ENCODE measurements at regions not wholly inside any gene's neighbourhood (a gene's known extent, or its start where the extent isn't known, plus 50 kb on each side); places are given as distances from the start of the nearest gene placed in this dataset.

GRCh38 chr22:48649031-48649430, 1178.6 kb downstream of the BRD1 start:
- Histone ChIP-seq H3K27ac (no peak overlapping the region), H3K9me3 (no peaks in the 10 kb centered on the region), H3K36me3 (no peaks in the 10 kb centered on the region), H3K27me3 (no peaks in the 10 kb centered on the region), H3K4me1 (no peaks in the 10 kb centered on the region), H3K4me3 (no peak overlapping the region)
- TF ChIP-seq CTCF (IDR thresholded peaks at IDR 0.05) (no peak), POLR2A (IDR thresholded peaks at IDR 0.05) (no peak), EP300 (IDR thresholded peaks at IDR 0.05) (no peak), POLR2AphosphoS5 (IDR thresholded peaks at IDR 0.05) (no peak)
- WGBS, 2 donors, result 91 to 93% methylated on average over 9 of the region's 9 CpGs
- DNase-seq, result no peak
- intact Hi-C loops (cut with DNase I), result no loop called here

DNA sequence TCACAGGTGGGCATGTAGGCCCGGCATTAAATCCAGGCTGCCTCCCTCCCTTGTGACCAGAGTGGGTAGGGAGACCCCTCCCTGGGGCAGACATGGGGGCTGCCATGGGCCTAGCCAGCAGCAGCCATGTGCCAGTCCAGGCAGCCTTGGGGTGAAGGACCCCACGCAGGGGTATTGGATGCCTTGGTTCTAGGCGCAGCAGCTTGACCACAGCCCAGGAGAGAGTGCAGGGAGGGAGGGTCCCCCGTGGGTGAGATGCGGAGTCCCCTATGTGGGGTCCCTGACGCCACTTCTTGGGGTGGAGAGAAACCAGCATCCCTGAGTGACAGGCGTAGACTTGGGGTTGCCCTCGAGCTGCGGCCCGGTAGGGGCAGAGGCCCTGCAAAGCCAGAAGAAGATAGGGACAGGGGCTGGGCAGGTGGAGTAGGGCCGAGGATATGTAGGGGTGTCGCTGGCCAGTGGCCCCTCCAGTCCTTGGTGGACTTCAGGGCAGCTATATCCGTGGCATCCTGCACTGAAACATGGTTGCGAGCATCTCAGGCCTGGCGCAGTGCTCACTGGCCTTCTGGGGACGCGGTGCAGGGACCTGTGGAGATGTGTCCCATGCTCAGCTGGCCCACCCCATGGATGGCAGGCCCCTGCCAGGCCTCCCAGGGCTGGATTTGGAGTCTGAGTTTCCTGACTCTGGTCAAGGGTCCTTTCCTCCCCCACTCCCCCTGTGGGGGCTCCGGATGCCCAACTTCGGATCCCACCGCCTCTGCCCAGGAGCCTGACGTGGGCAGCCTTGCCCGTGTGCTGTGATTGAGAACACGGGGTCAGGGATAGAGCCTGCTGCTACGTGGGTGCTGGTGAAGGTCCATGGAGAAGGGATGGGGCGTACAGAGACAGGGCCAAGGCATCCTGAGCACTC, 1179.8 kb downstream of the BRD1 start:
- Histone ChIP-seq H3K27ac (no peak overlapping the region), H3K36me3 (no peaks in the 10 kb centered on the region)
- intact Hi-C loops (cut with DNase I), result no loop called here

GRCh38 chr22:48647051-48647450, 1180.6 kb downstream of the BRD1 start:
- intact Hi-C loops (cut with DNase I), result no loop called here
- DNase-seq, result no peak

More for the DNA sequence above, 1179.8 kb downstream of the BRD1 start:
- H3K9me3 ChIP-seq, result no peaks in the 10 kb centered on the region
- H3K27me3 ChIP-seq, result no peaks in the 10 kb centered on the region
- DNase-seq, result no peak
- 88 to 92% methylated on average over 25 of the region's 25 CpGs for WGBS, 2 donors
- no peak for TF ChIP-seq CTCF (IDR thresholded peaks at IDR 0.05)
- TF ChIP-seq POLR2A (IDR thresholded peaks at IDR 0.05), result no peak
- H3K4me3 ChIP-seq, result no peak overlapping the region
- no peaks in the 10 kb centered on the region for H3K4me1 ChIP-seq

GRCh38 chr22:48646216-48646925, 1181.3 kb downstream of the BRD1 start:
- Histone ChIP-seq H3K9me3 (no peaks in the 10 kb centered on the region), H3K27ac (no peak overlapping the region), H3K27me3 (no peaks in the 10 kb centered on the region), H3K4me3 (no peak overlapping the region), H3K4me1 (no peaks in the 10 kb centered on the region), H3K36me3 (no peaks in the 10 kb centered on the region)
- WGBS, 2 donors, result 90 to 93% methylated on average over 42 of the region's 42 CpGs
- no peak for DNase-seq
- no peak for TF ChIP-seq POLR2AphosphoS5 (IDR thresholded peaks at IDR 0.05)
- no peak for TF ChIP-seq CTCF (IDR thresholded peaks at IDR 0.05)
- no peak for TF ChIP-seq EP300 (IDR thresholded peaks at IDR 0.05)
- TF ChIP-seq POLR2A (IDR thresholded peaks at IDR 0.05), result no peak
- intact Hi-C loops (cut with DNase I), result no loop called here

More at GRCh38 chr22:48647051-48647450, 1180.6 kb downstream of the BRD1 start:
- Histone ChIP-seq H3K36me3 (no peaks in the 10 kb centered on the region), H3K27ac (no peak overlapping the region), H3K4me3 (no peak overlapping the region), H3K4me1 (no peaks in the 10 kb centered on the region), H3K27me3 (no peaks in the 10 kb centered on the region), H3K9me3 (no peaks in the 10 kb centered on the region)
- no peak for TF ChIP-seq EP300 (IDR thresholded peaks at IDR 0.05)
- WGBS, 2 donors, result 82 to 88% methylated on average over 13 of the region's 13 CpGs

DNA sequence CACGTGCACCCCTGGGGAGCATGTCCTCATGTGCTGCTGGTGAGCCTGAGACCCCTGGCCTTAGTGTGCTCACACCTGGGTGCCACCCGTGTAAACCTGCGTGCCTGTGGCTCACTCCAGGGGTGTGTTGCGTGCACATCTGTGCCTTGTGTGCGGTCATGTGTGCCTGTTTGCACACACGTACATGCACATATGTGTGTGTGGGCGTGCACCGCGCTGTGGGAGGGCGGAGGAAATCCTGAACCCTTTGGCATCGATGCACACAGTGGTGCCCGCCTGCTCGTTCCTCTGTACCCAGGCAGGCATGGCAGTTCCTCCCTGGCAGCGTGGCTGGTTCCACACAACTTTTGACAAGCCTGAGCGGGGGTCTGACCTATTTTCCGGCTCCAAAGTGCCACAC, 1181.9 kb downstream of the BRD1 start:
- no peaks in the 10 kb centered on the region for H3K9me3 ChIP-seq
- no peak for TF ChIP-seq POLR2AphosphoS5 (IDR thresholded peaks at IDR 0.05)
- TF ChIP-seq CTCF (IDR thresholded peaks at IDR 0.05), result no peak
- TF ChIP-seq EP300 (IDR thresholded peaks at IDR 0.05), result no peak
- DNase-seq, result no peak
- no peaks in the 10 kb centered on the region for H3K36me3 ChIP-seq
- no peak overlapping the region for H3K27ac ChIP-seq
- WGBS, 2 donors, result 78 to 90% methylated on average over 16 of the region's 16 CpGs
- H3K27me3 ChIP-seq, result peaks cover 0 to 3% (median 0%) of the 10 kb centered on the region in 3 donors
- intact Hi-C loops (cut with DNase I), result no loop called here
- no peaks in the 10 kb centered on the region for H3K4me1 ChIP-seq
- H3K4me3 ChIP-seq, result no peak overlapping the region
